Kidney epithelial cell (primary cell): ENCODE measurements at regions not wholly inside any gene's neighbourhood (a gene's known extent, or its start where the extent isn't known, plus 50 kb on each side); places are given as distances from the start of the nearest gene placed in this dataset.
"Not testable (repeated sequence)": the region's sequence is repeated elsewhere in the genome, so short reads cannot be mapped to it uniquely, and the experiment has no call there.

Experiments used
- DNase-seq: peaks from one replicate; pipeline ENCODE4 v3.0.0-alpha.2; 2010; ENCODE audit warnings: low read depth
- H3K27me3 ChIP-seq: 2 replicates; pipeline ENCODE4 v1.6.0; 2011; ENCODE audit warnings: low read length; ENCODE audit not compliant: control insufficient read depth, insufficient read depth
- H3K36me3 ChIP-seq: 2 replicates; pipeline ENCODE4 v1.5.1; 2011; ENCODE audit warnings: low read length; ENCODE audit not compliant: control insufficient read depth, insufficient read depth
- H3K4me3 ChIP-seq: 2 replicates; pipeline ENCODE4 v1.5.1; 2011; ENCODE audit warnings: low read depth, mild to moderate bottlenecking, control low read depth, low read length
- CTCF ChIP-seq: IDR thresholded peaks from 2 replicates; pipeline ENCODE4 v1.5.1; 2011; ENCODE audit warnings: mild to moderate bottlenecking, moderate library complexity, low read length, control low read depth, inconsistent platforms; ENCODE audit not compliant: insufficient read depth, poor library complexity, severe bottlenecking

GRCh38 chr1:55441489-55441888, 226.3 kb upstream of the USP24 start:
- TF ChIP-seq CTCF = no peak

GRCh38 chr1:55437692-55438091, 222.5 kb upstream of the USP24 start:
- DNase-seq = no peak
- H3K36me3 ChIP-seq = no peaks in the 10 kb centered on the region
- H3K27me3 ChIP-seq = no peaks in the 10 kb centered on the region
- TF ChIP-seq CTCF = no peak
- no peak overlapping the region for H3K4me3 ChIP-seq

More at GRCh38 chr1:55441489-55441888, 226.3 kb upstream of the USP24 start:
- no peak for DNase-seq
- H3K36me3 ChIP-seq = no peaks in the 10 kb centered on the region
- H3K27me3 ChIP-seq = no peaks in the 10 kb centered on the region
- H3K4me3 ChIP-seq = no peak overlapping the region

GRCh38 chr1:55430720-55431119, 215.6 kb upstream of the USP24 start:
- not testable (repeated sequence) for H3K4me3 ChIP-seq, DNase-seq, H3K36me3 ChIP-seq, H3K27me3 ChIP-seq

GRCh38 chr1:55430206-55430605, 215.0 kb upstream of the USP24 start:
- not testable (repeated sequence) for H3K36me3 ChIP-seq, DNase-seq, H3K4me3 ChIP-seq, H3K27me3 ChIP-seq

GRCh38 chr1:55428944-55429931, 214.1 kb upstream of the USP24 start:
- DNase-seq = peak; percentile 99
- Histone ChIP-seq H3K27me3 (no peaks in the 10 kb centered on the region), H3K4me3 (no peak overlapping the region), H3K36me3 (no peaks in the 10 kb centered on the region)
- no peak for TF ChIP-seq CTCF

GRCh38 chr1:55428231-55428630, 213.1 kb upstream of the USP24 start:
- Histone ChIP-seq H3K27me3 (no peaks in the 10 kb centered on the region), H3K4me3 (no peak overlapping the region), H3K36me3 (no peaks in the 10 kb centered on the region)
- no peak for TF ChIP-seq CTCF
- DNase-seq = no peak

- Histone ChIP-seq H3K36me3 (no peaks in the 10 kb centered on the region), H3K27me3 (no peaks in the 10 kb centered on the region), H3K4me3 (no peak overlapping the region)
- DNase-seq = no peak
- TF ChIP-seq CTCF = no peak
Measured at GRCh38 chr1:55427606-55428005, 212.4 kb upstream of the USP24 start.
